K562 (cell line): ENCODE measurements at regions not wholly inside any gene's neighbourhood (a gene's known extent, or its start where the extent isn't known, plus 50 kb on each side); places are given as distances from the start of the nearest gene placed in this dataset.

Experiments
- SMARCE1 ChIP-seq: fragments of 450-650 bp; IDR thresholded peaks from 2 replicates; pipeline ENCODE4 v1.7.1; 2016; ENCODE audit warnings: mild to moderate bottlenecking
- ZNF121 ChIP-seq: sonication (generic); formaldehyde crosslinking; conservative IDR thresholded peaks from 2 replicates; pipeline ENCODE4 v1.8.0; 2022; ENCODE audit warnings: missing genetic modification reagents
- TF ChIP-seq, protein P1 (sequence below): fragments of 450-650 bp; IDR thresholded peaks from 2 replicates; pipeline ENCODE4 v1.6.1; 2016
- TF ChIP-seq, protein P2 (sequence below): IDR thresholded peaks from 2 replicates; pipeline ENCODE4 v1.6.1; 2012; ENCODE audit warnings: low read depth, low read length, improper control_type of control experiment, borderline replicate concordance

DNA sequence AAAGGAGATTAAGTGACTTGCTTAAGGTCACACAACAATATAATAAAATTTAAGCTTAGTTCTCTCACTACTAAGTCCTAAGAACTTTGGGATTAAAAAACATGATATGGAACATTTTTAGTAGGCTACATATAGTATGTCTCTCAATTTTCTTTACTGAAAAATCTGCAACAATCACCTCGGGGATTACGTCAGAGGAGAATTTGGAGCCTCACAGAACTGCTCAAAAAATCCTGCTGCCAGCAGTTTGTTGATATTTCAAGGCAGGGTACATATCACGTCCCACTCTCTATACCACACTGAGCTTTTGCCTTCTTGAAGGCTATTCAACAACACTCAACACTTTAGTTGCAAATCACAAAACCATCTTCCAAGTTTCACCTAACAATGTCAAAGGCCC is 561.6 kb upstream of the BTBD3 start:
- TF ChIP-seq, protein P1, sequence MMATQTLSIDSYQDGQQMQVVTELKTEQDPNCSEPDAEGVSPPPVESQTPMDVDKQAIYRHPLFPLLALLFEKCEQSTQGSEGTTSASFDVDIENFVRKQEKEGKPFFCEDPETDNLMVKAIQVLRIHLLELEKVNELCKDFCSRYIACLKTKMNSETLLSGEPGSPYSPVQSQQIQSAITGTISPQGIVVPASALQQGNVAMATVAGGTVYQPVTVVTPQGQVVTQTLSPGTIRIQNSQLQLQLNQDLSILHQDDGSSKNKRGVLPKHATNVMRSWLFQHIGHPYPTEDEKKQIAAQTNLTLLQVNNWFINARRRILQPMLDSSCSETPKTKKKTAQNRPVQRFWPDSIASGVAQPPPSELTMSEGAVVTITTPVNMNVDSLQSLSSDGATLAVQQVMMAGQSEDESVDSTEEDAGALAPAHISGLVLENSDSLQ, result no peak
- TF ChIP-seq ZNF121 (no peak), SMARCE1 (no peak)
- TF ChIP-seq, protein P2, sequence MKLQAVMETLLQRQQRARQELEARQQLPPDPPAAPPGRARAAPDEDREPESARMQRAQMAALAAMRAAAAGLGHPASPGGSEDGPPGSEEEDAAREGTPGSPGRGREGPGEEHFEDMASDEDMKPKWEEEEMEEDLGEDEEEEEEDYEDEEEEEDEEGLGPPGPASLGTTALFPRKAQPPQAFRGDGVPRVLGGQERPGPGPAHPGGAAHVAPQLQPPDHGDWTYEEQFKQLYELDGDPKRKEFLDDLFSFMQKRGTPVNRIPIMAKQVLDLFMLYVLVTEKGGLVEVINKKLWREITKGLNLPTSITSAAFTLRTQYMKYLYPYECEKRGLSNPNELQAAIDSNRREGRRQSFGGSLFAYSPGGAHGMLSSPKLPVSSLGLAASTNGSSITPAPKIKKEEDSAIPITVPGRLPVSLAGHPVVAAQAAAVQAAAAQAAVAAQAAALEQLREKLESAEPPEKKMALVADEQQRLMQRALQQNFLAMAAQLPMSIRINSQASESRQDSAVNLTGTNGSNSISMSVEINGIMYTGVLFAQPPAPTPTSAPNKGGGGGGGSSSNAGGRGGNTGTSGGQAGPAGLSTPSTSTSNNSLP, result no peak
